ENCODE measurements at regions not wholly inside any gene's neighbourhood (a gene's known extent, or its start where the extent isn't known, plus 50 kb on each side); places are given as distances from the start of the nearest gene placed in this dataset.

GRCh38 chr1:116256286-116256649, 116.8 kb upstream of the ATP1A1 start:
- TF ChIP-seq BATF2 (CRISPR knock-in tag; IDR thresholded peaks at IDR 0.05) (no peak), CTCF (CRISPR knock-in tag; IDR thresholded peaks at IDR 0.05) (no peak), AFF4 (CRISPR knock-in tag; IDR thresholded peaks at IDR 0.05) (no peak), SP5 (CRISPR knock-in tag; IDR thresholded peaks at IDR 0.05; ENCODE audit: borderline replicate concordance, low read depth) (no peak), POLR2A (IDR thresholded peaks at IDR 0.05; ENCODE audit: insufficient read depth in 1 of 2, low read depth in 2 of 2, low read length in 2 of 2) (no peak), NFE2L2 (IDR thresholded peaks at IDR 0.05; ENCODE audit: low read length) (no peak), ZFP62 (CRISPR knock-in tag; IDR thresholded peaks at IDR 0.05) (no peak)
